NB4 (cell line): ENCODE measurements at regions not wholly inside any gene's neighbourhood (a gene's known extent, or its start where the extent isn't known, plus 50 kb on each side); places are given as distances from the start of the nearest gene placed in this dataset.

Experiments
- MYC ChIP-seq: IDR thresholded peaks from 2 replicates; pipeline ENCODE4 v1.6.1; 2011; ENCODE audit warnings: low read depth, low read length
- POLR2A ChIP-seq: IDR thresholded peaks from 2 replicates; pipeline ENCODE4 v1.6.1; 2011; ENCODE audit warnings: mild to moderate bottlenecking; ENCODE audit not compliant: insufficient read length; ENCODE audit errors: extremely low read depth
- TF ChIP-seq, protein P1 (sequence below): IDR thresholded peaks from one replicate; pipeline ENCODE4 v1.5.1; 2012; ENCODE audit warnings: low read depth, low read length
- TF ChIP-seq, protein P2 (sequence below): IDR thresholded peaks from 2 replicates; pipeline ENCODE4 v1.6.1; 2011; ENCODE audit warnings: low read depth, low read length

GRCh38 chr1:5526822-5527551, 465.2 kb downstream of the NPHP4 start:
- no peak for TF ChIP-seq POLR2A
- TF ChIP-seq, protein P1, sequence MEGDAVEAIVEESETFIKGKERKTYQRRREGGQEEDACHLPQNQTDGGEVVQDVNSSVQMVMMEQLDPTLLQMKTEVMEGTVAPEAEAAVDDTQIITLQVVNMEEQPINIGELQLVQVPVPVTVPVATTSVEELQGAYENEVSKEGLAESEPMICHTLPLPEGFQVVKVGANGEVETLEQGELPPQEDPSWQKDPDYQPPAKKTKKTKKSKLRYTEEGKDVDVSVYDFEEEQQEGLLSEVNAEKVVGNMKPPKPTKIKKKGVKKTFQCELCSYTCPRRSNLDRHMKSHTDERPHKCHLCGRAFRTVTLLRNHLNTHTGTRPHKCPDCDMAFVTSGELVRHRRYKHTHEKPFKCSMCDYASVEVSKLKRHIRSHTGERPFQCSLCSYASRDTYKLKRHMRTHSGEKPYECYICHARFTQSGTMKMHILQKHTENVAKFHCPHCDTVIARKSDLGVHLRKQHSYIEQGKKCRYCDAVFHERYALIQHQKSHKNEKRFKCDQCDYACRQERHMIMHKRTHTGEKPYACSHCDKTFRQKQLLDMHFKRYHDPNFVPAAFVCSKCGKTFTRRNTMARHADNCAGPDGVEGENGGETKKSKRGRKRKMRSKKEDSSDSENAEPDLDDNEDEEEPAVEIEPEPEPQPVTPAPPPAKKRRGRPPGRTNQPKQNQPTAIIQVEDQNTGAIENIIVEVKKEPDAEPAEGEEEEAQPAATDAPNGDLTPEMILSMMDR = no peak
- no peak for TF ChIP-seq MYC
- TF ChIP-seq, protein P2, sequence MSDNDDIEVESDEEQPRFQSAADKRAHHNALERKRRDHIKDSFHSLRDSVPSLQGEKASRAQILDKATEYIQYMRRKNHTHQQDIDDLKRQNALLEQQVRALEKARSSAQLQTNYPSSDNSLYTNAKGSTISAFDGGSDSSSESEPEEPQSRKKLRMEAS = no peak
